ENCODE measurements at regions not wholly inside any gene's neighbourhood (a gene's known extent, or its start where the extent isn't known, plus 50 kb on each side); places are given as distances from the start of the nearest gene placed in this dataset.

- TF ChIP-seq EZH2 (IDR thresholded peaks at IDR 0.05; ENCODE audit: borderline replicate concordance, low read length): no peak
- TF ChIP-seq CTCF (conservative IDR thresholded peaks at IDR 0.05 in 1 of 2, IDR thresholded peaks at IDR 0.05 in 1 of 2; ENCODE audit: extremely low read depth in 1 of 2, insufficient read depth in 1 of 2, low read depth in 1 of 2, low read length in 2 of 2): no peak
These were observed 93.4 kb upstream of the ZNF479 start for GRCh38 chr7:57225666-57226065.

Measured in mammary epithelial cell (primary cell).